G401.6 (cell line): ENCODE measurements at regions not wholly inside any gene's neighbourhood (a gene's known extent, or its start where the extent isn't known, plus 50 kb on each side); places are given as distances from the start of the nearest gene placed in this dataset.
"Not testable (repeated sequence)": the region's sequence is repeated elsewhere in the genome, so short reads cannot be mapped to it uniquely, and the experiment has no call there.

ENCODE experiments used
- FAIRE-seq: peaks from 2 replicates; lab custom pipeline; 2012; peaks lifted over from hg19 to GRCh38; lab: Jason Lieb, UNC

DNA sequence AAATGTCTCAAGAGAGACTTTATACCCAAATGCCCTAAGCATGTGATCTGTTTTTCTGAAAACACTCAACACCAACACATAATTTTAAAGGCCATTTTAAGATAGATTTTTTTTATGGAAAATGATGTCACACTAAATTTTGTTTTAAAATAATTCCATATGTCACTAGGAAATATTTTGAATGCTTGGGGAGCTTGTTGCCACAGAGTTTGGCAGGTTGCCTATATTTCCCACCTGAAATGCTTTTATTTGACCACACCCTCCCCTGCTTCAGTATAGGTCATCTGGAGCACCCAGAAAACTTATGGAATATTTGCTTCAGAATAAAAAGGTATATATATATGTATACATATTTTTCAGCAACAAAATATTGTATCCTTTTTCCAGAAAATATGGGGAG lies 180.0 kb upstream of the ANK3 start:
- no peak for FAIRE-seq

DNA sequence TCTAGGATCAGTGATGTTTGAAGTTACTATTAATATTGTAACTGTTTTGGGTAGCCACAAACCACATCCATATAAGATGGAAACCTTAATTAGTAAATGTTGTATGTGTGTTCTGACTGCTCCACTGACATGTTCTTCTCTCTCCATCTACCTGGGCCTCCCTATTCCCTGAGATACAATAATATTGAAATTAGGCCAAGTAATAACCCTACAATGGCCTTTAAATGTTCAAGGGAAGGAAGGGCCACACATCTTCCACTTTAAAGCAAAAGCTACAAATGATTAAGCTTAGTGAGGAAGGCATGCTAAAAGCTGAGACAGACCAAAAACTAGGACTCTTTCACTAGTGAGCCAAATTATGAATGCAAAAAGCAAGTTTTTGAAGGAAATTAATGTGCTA lies 176.4 kb upstream of the ANK3 start:
- FAIRE-seq: no peak

DNA sequence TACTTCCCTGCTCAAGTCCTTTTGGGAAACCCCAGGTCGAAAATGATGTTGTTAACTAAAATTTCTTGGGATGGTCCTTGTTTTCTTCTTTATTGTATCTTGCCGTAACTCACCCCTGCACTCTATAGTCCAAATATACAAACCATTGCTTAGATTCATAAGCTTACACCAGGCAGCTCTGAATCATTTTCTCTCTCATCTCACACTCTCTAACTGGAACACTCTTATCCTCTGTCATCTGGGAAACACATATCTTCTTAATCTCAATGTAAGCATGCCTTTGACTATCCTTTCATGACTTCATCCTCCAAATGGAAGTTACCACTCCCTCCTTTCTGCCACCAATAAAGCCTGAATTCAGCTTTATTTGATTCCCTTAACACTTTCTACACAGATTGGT lies 175.8 kb upstream of the ANK3 start:
- FAIRE-seq: no peak

DNA sequence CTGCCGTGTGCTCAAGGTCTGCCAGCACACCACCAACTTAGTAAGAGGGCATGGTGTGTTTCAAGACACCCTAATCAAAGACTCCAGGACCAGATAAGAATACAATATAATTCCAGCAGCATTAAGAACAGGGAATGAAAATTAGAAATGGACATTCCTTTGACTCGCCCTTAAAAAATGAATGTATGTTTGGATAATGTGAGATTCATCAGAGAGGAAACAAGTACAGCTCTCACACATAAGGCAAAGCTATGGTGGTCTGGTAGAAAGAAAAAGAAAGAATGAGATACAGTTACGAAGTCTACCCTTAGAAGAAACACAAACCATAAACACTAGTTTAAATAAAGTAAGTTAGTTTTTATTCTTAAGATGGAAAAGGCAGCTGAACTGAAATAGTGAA lies 174.8 kb upstream of the ANK3 start:
- no peak for FAIRE-seq

DNA sequence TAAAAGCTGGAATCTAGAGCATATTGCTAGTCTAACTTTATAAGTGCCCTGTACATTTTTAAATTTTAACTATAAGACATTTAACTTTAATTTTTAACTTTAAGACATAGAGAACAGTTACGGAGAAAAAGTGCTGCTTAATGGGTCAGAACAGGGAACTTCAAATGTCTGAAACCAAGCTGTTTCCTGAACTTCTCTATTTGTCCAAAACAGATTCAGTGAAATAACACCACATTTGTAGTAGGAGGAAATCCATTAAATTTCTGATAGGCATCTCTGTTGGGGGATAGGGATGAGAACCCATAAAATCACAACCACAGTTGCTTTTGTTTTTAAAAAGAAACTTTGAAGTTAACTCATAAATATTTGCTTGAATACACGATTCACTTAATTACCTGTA lies 170.8 kb upstream of the ANK3 start:
- FAIRE-seq: no peak

DNA sequence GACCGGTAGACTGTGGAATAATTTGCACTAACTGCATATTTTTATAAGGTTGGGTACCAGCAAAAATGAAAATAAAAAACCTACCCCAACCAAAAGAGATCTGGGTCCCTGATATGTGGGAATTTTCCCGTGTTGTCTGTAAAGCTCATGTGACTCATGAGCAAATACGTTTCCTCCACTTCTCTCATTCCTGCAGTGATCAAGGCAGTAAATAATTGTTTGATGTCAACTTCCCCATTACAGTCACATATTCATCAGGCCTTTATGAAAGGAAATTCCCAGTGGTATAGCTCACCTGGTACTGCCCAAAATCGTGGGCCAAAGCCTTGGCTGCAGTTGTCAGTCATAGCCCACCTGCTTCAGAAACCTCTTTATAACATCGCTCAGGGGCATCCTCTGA lies 166.0 kb upstream of the ANK3 start:
- FAIRE-seq: no peak

DNA sequence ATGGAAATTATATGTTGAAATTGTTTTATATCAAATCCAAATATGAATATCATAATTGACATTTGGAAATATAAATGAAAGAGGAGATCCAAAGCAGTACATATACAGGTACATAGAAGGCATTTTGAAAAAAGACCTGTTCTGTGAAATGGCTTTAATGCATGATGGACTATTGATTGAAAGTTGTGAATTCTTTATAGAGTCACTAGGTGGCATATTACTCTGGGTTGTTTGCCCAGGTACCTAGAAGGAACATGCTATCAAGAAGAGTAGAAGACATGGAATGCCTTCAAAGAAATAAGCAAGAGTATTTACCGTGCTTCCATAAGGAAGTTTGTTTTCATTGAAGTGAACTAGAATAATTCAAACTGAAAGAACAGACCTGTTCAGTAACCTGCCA lies 160.0 kb upstream of the ANK3 start:
- peak; percentile 68 for FAIRE-seq

DNA sequence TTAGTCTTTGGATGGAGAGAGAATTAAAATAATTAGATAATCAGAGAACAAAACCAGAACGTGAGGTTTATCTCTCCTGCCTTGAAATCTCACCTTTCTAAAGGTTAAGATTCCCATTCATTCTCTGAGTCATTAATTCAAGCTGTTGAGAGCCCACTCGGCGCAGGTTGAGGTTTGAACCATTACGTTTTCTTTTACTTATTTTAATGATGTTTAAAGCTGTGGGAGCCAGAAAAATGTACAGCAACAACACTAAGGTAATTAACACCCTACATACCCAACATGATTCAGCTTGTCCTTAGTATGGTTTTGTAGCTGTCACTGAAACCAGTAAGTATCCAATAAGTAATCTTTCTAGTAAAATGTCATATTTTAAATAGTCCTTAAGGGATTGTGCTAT lies 153.0 kb upstream of the ANK3 start:
- no peak for FAIRE-seq

DNA sequence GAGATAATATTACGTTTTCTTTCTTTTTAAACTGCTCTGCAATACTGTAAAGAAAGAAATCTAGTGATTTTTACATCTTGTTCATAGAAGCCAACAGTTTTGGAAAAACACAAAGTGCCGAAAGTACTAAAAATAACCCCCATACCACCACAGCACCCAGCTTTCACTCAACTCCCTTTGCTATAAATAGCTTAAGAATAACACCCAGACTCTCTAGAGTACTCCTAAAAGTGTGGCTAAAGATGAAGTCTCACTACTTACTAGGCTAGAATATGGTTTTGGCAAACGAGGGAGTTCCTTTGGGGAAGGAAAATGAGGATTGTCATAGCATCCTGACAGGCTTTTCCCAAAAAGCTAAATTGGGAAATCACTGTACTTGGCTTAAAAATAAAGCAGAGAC lies 151.8 kb upstream of the ANK3 start:
- FAIRE-seq: no peak

DNA sequence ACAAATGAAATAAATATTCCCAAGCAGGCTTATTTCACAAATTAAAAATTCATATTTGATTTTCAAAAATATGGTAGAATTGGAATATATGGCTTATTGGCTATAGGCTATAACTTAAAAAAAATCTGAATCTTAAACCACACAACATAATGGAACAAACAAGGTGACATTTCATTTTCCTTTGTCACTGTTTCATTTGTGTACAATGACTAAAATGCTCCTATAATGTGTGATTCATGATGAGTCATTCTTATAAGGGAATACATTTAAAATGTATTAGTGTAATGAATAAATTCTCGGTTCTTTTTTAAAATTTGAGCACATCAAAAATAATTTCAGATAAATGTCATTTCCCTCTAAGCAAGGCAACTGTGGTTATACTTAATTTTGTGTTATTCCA lies 148.0 kb upstream of the ANK3 start:
- no peak for FAIRE-seq

DNA sequence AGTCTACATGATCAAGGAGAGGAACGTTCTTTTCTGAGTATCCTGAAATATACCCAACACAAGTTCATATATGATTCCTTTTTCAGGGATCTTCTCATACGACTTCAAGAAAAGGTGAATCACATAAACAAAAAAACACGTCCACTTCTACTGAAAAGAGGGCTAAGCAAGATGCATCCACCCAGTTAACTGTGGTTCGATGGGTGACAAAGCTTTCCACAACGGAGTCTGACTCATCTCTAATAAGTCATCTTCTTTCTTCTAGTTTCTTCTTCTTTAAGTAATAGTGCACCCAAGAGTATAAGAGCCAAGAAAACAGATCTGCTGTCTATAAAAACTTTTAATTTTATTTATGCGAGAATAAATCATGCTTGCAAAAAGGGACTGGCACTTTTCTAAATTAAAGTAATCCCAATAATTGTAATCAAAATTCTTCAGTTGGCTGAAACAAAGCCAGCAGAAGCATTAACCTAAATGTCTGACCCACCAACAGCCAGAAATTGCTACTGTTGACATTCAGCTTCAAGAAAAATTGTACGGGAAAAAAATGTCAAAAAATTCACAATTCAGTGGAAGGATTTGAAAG lies 146.9 kb upstream of the ANK3 start:
- no peak for FAIRE-seq

DNA sequence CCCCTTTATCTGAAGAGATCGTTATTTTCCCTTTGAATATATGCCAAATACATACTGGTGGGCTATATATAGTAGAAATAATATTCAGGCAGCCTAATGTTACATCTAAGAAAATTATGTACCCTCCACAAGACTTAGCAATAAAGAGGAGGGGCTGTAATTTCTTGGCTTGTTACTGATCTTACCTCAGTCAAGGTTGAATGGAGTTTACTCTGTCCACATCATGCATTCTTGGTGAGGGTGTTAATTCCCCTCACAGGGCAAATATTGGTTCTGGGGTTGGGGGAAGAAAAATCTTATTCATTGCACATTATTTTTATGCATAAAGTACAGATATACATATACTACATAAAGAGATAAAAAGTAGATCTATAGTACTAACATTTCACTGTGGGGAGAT lies 145.8 kb upstream of the ANK3 start:
- FAIRE-seq: no peak

DNA sequence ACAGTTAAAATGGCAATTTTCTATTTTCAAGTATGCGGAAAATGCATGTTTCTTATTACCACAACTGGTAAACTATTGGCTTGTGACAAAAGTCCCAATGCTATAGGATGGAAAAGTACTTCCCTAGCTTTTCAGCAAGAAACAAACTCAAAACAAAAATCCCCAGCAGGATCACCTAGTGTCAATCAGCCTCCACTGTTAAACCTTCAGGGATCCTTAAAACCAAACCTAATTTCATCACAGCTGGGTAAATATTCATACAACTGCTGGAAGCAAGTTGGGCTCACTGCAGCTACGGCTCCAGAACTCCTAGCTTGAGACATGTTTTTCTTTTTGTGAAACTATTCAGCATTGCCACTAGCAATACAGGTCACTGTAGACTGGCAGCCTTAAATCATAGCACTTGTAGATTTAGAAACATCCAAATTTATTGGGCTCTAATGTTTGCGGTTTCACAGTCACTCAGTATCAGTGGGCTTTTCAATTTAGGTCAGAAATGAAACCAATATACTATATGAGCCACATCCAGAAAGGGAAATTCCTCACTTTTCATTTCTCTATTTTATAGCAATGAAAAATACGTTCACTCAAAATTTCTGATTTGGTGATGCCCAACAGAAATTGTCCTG lies 145.2 kb upstream of the ANK3 start:
- no peak for FAIRE-seq

DNA sequence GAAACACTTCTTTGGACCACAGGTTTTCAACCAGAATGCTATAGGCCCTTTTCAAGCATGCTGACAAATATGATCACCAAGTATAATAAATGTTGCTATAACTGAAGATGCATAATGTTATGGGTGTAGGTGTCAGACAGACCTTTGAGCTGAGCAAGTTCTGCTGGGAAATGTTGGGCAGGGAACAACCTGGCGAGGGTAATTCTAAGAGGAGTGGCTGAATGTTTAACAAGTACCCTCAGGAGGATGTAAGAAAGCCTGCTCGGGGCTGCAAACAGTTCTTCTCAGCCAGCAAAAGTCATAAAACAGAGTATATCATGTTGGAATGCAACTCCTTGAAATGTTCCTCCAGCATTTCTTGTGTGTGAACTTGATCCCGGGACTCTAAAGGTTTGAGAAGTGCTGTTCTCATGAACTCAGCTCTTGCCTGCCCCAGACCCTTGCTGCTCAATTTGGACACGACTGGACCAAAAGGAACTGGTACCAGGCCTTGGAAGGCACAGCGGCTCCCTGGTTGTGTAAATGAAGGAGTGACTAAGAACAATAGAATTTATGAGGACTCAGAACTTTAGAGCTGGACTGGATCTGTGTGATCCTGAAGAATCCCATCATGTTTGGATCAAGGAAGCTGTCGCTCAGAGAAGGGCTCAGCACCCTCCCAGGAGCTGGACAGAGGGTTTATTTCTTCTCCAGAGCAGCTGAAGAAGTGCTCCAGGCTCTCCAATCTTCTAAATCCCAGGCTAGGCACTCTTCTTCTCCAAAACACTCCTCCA lies 143.2 kb upstream of the ANK3 start:
- FAIRE-seq: no peak

DNA sequence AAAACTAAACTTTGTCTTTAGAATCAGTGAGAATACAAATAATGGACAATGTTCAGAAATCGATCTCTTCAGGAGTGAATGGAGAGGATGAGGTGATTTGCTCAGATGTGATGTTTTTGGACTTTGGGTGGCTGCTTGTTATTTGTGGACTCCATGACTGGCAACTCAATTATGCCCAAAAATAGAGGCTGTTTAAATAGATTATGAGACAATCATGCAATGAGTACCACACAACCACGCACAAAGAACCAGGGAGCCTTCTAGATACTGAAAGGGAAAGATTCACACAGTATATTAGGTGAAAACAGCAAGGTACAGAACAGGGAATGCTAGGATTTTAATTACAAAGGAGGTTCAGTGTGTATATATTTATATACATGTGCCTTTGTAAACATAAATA lies 141.3 kb upstream of the ANK3 start:
- FAIRE-seq: no peak

DNA sequence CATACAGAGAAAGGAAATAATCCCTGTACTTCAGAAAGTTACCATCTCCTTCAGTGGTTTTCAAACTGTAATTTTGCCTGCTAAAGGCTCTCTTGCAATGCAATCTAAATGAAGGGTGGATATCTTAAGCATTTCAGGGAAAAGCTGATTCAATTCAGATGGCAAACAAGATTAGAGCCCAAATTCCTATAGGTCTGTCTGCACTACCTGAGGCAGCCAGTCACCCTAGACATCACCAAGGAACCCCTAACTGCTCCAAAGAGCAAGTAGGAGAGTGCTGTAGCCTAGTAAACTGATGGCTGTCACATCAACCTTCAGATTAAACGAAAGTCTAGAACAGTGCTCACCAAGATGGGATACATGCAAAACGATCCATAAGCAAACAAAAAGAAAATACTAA lies 138.0 kb upstream of the ANK3 start:
- no peak for FAIRE-seq

DNA sequence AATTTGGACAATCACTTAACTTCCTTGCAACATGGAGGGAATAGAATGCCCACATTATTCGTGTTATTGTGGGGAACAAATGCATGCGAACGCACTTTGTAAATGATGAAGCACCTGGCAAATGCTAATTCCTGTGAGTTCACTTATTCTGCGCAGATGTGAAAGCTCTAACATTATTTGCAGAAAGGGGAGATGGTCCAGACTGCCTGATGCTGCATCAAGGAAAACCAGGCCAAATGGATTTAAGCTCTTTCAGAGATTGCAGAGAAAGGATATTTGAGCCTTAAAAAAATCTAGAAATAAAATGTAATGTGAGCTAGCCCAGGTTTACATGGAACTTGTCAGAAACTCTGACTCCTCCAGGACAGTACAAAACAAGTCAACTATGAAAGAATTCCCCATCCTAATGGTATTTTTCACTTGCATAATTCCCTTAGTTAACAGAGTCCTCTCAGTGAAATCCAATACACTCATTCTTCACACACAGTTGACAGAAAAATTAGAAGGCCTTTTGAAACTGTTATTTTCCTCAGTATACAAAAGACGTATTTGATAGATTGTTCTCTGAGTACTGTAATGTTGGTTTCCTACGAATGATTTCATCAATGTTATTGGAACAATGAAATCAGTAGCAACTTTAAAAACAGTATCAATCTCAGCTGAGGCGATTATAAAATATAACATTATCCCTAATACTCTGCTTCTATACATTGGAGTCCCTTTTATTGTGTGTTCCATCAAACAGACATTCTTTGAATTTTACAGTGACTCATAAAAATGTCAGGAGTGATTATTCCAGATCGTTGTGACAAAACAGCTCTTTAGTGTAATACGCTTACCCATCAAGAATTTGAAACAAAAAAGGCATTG lies 136.3 kb upstream of the ANK3 start:
- FAIRE-seq: no peak

DNA sequence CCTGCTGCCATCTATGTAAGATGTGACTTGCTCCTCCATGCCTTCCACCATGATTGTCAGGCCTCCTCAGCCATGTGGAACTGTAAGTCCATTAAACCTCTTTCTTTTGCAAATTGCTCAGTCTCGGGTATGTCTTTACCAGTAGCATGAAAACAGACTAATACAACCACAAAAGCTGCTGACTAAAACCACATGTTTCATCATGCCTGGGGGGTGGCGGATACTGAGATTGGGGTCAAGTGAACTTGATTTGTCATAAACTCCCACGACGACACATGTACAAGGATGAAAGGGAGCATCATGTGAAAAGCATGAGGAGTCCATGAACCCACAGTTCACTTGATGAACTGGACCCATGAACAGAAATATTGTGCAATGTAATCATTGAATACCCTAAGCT lies 134.9 kb upstream of the ANK3 start:
- FAIRE-seq: no peak

DNA sequence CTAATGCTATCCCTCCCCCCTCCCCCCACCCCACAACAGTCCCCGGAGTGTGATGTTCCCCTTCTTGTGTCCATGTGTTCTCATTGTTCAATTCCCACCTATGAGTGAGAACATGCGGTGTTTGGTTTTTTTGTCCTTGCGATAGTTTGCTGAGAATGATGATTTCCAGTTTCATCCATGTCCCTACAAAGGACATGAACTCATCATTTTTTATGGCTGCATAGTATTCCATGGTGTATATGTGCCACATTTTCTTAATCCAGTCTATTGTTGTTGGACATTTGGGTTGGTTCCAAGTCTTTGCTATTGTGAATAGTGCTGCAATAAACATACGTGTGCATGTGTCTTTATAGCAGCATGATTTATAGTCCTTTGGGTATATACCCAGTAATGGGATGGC lies 133.7 kb upstream of the ANK3 start:
- not testable (repeated sequence) for FAIRE-seq

DNA sequence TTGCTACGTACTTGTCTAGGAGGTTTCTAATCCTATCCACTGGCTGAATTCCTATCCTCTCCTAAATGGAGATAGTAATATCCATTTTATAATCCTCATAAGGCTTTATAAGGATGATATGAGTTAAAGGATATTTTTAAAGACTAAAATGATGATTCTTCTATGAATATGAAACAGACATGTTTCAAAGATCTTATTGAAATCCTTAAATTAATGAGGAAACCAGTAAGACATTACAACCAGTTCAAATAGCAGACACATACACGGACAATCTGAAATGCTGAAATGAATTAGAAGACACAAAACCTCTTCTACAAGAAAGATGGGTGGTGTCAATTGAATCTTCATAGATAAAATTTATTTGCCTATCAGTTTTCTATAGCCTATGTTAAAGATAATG lies 132.9 kb upstream of the ANK3 start:
- FAIRE-seq: no peak

DNA sequence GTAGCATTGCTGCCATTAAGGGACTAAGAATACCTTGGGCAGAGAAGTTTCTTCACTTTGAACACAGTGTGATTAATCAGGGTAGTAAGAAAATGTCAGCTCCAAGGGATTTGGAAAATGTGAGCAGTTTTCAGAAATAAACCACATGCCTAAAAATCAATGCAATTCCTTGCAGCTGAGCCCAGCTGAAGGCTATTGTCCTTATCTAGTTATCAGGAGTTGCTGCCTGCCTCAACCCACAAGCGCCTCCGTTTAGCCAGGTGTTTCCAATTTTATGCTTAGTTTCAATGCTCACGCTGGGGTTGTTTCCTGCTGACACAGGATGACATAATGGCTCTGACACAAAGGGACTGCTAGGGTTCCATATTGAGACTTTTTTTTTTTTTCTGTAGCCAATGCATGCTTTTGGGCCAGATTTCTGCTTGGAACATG lies 132.3 kb upstream of the ANK3 start:
- no peak for FAIRE-seq

DNA sequence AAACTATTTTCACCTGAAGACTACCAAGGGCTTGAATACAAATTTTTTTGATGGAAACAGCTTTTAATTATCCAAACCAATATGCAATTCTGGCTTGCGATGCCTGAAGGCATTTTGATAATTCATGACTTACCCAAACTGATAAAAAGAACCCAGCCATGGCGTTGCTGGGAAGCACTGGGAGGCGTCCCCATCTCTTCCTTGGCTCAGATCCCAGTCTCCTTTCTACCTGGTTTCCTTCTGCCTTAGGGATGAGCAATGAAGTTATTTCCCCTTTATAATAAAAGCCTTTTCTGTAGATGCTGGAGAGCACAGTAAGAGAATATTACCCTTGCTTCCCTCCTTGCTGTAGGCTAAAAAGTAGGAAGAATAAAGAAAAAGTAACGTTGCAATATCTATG lies 129.1 kb upstream of the ANK3 start:
- no peak for FAIRE-seq

DNA sequence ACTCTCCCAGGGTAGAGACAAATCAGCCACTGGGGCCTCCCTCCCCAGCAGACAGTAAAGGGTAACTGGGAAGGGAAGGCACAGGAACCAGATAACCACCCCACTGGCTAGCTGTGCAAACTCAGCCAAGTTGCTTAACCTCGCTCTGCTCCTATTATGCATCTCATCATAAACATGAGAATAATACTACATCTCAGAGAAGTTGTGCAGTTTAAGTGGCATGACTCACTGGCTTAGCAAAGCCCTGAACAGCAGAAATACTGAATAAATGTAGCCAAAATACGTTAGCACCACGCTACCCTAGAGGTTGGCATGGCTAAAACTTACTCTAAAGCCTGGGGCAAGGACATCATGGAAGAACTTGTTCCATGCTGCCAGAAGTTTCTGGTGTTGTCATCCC lies 128.1 kb upstream of the ANK3 start:
- FAIRE-seq: no peak
